Gastrocnemius medialis (tissue), 4 donors: ENCODE measurements at regions not wholly inside any gene's neighbourhood (a gene's known extent, or its start where the extent isn't known, plus 50 kb on each side); places are given as distances from the start of the nearest gene placed in this dataset.

Experiments
- ATAC-seq, 2 donors: fragments of 150-250 bp; one replicate each; pipeline ENCODE4 v1.9.1; 2016
- DNase-seq, 2 donors: peaks; one replicate each; pipeline ENCODE4 v3.0.0-alpha.2; 2019
- H3K27ac ChIP-seq, 4 donors: fragments of 200-600 bp; sonication (generic); 1 replicate in 1 of 4; 2 replicates in 3 of 4; pipeline ENCODE4 v1.5.1; 2016 to 2018; ENCODE audit warnings: mild to moderate bottlenecking in 2 of 4, moderate library complexity in 1 of 4
- H3K27me3 ChIP-seq, 3 donors: fragments of 200-600 bp; sonication (generic) in 2 of 3; 1 replicate in 1 of 3; 2 replicates in 2 of 3; pipeline versions ENCODE4 v1.5.1 to v1.6.0; 2016 to 2019; ENCODE audit warnings: mild to moderate bottlenecking in 1 of 3, moderate library complexity in 1 of 3
- H3K36me3 ChIP-seq, 2 donors: fragments of 200-600 bp; sonication (generic) in 1 of 2; one replicate each; pipeline ENCODE4 v1.5.1; 2017 to 2018
- H3K4me1 ChIP-seq, 2 donors: fragments of 200-600 bp; sonication (generic) in 1 of 2; one replicate each; pipeline ENCODE4 v1.5.1; 2016 to 2017; ENCODE audit warnings: mild to moderate bottlenecking in 2 of 2
- H3K4me3 ChIP-seq, 4 donors: fragments of 200-600 bp; sonication (generic) in 3 of 4; 1 replicate in 1 of 4; 2 replicates in 3 of 4; pipeline ENCODE4 v1.5.1; 2016 to 2019; ENCODE audit warnings: mild to moderate bottlenecking in 2 of 4
- H3K9me3 ChIP-seq, 3 donors: fragments of 200-600 bp; sonication (generic) in 2 of 3; 1 replicate in 1 of 3; 2 replicates in 2 of 3; pipeline ENCODE4 v1.5.1; 2016 to 2019
- POLR2A ChIP-seq, 2 donors: fragments of 450-650 bp; IDR thresholded peaks; one replicate each; pipeline ENCODE4 v1.6.1; 2017; ENCODE audit warnings: antibody characterized with exemption in 2 of 2, mild to moderate bottlenecking in 2 of 2, moderate library complexity in 2 of 2
- in situ Hi-C, 4 donors: fragments of 200-750 bp; cut with MboI; loops; one replicate each; pipeline versions ENCODE4 v1.15.0 to v1.8.0; 2017; ENCODE audit warnings: low sequenced_read_pairs in 4 of 4
- intact Hi-C: fragments of 100-400 bp; cut with DNase I; formaldehyde crosslinking; loops from one replicate; pipeline ENCODE4 v1.15.1; 2023; ENCODE audit warnings: low total_unique reads
- TF ChIP-seq, protein P1 (sequence below), 5 experiments: fragments of 450-650 bp in 3 of 5; fragments of 200-600 bp in 2 of 5; sonication (generic) in 2 of 5; IDR thresholded peaks in 4 of 5; conservative IDR thresholded peaks in 1 of 5; 1 replicate in 4 of 5; 2 replicates in 1 of 5; pipeline ENCODE4 v1.5.1; 2016 to 2019; ENCODE audit warnings: antibody characterized with exemption in 5 of 5, mild to moderate bottlenecking in 3 of 5, moderate library complexity in 3 of 5

DNA sequence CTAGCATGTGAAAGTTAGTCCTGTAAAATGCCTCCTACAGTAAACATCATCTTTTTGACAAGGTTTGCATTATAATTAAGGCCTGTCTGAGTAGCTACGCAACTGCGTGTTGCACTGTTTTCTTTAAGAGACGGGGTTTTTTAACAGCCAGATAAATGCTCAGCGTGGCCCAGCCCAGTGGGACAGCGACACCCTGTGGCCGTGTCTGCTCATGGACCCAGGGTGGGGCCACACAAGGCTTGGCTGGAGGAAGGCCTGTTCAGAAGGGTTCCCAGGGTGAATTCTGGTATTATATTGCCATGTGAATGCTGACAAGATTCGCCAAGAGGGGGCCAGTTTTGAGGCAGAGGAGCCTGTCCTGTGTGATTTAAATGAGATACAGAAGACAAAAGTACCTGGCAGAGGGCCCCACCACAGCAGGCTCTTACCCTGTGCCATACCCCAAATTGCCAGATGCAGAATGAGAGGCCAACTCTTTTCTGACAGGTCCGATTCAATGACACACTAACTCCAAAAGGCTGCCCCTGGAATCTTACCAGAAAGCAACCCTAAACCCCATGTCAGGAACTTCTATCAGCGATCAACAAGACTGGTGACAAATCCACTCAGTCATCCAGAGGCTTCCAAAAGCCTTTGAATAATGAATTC lies 65.9 kb upstream of the IRX6 start:
- Histone ChIP-seq H3K4me1 (peaks cover 0 to 11% of the 10 kb centered on the region in 2 donors), H3K27me3 (no peaks in the 10 kb centered on the region), H3K36me3 (no peaks in the 10 kb centered on the region), H3K4me3 (no peak overlapping the region), H3K27ac (peak overlapping the region in 1 of 4 donors; percentile 32), H3K9me3 (no peaks in the 10 kb centered on the region)
- ATAC-seq (peak; percentile 7 to 30), DNase-seq (peak in 1 of 2 donors; percentile 30)
- TF ChIP-seq POLR2A (IDR thresholded peaks at IDR 0.05): no peak
- TF ChIP-seq, protein P1, sequence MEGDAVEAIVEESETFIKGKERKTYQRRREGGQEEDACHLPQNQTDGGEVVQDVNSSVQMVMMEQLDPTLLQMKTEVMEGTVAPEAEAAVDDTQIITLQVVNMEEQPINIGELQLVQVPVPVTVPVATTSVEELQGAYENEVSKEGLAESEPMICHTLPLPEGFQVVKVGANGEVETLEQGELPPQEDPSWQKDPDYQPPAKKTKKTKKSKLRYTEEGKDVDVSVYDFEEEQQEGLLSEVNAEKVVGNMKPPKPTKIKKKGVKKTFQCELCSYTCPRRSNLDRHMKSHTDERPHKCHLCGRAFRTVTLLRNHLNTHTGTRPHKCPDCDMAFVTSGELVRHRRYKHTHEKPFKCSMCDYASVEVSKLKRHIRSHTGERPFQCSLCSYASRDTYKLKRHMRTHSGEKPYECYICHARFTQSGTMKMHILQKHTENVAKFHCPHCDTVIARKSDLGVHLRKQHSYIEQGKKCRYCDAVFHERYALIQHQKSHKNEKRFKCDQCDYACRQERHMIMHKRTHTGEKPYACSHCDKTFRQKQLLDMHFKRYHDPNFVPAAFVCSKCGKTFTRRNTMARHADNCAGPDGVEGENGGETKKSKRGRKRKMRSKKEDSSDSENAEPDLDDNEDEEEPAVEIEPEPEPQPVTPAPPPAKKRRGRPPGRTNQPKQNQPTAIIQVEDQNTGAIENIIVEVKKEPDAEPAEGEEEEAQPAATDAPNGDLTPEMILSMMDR (IDR thresholded peaks at IDR 0.05 in 4 of 5, conservative IDR thresholded peaks at IDR 0.05 in 1 of 5): peak; percentile 44 to 64 (median 58)
- intact Hi-C loops: loop anchor here (2.0 to 10.0 kb wide), 2 partner anchors 137 to 323 kb away; partner anchors contain the start of gene IRX5
- in situ Hi-C loops: no loop called here

DNA sequence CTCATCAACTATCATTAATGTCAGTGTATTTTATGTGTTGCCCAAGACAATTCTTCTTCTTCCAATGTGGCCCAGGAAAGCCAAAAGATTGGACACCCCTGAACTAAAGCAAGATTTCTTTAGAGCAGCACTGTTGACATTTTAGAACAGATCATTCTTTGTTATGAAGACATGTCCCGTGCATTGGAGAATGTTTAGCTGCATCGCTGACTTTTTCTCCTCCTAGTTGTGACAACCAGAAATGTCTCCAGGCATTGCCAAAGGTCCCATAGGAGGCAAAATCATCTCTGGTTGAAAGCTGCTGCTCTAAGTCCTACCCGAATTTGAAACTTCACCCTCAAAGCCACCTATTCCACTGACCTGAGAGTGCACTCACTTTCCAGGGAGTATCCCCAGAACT lies 62.7 kb upstream of the IRX6 start:
- H3K4me1 ChIP-seq: peaks cover 15 to 16% of the 10 kb centered on the region in 2 donors
- no peaks in the 10 kb centered on the region for H3K27me3 ChIP-seq
- H3K9me3 ChIP-seq: no peaks in the 10 kb centered on the region
- no peaks in the 10 kb centered on the region for H3K36me3 ChIP-seq
- intact Hi-C loops (loop anchor here (10.0 kb wide), 1 partner anchor 1296 kb away; no protein-coding TSS in a partner anchor), in situ Hi-C loops (no loop called here)
- DNase-seq (no peak), ATAC-seq (no peak)
- no peak overlapping the region for H3K4me3 ChIP-seq
- no peak overlapping the region for H3K27ac ChIP-seq
- TF ChIP-seq, protein P1 (IDR thresholded peaks at IDR 0.05 in 4 of 5, conservative IDR thresholded peaks at IDR 0.05 in 1 of 5): no peak
- TF ChIP-seq POLR2A (IDR thresholded peaks at IDR 0.05): no peak

DNA sequence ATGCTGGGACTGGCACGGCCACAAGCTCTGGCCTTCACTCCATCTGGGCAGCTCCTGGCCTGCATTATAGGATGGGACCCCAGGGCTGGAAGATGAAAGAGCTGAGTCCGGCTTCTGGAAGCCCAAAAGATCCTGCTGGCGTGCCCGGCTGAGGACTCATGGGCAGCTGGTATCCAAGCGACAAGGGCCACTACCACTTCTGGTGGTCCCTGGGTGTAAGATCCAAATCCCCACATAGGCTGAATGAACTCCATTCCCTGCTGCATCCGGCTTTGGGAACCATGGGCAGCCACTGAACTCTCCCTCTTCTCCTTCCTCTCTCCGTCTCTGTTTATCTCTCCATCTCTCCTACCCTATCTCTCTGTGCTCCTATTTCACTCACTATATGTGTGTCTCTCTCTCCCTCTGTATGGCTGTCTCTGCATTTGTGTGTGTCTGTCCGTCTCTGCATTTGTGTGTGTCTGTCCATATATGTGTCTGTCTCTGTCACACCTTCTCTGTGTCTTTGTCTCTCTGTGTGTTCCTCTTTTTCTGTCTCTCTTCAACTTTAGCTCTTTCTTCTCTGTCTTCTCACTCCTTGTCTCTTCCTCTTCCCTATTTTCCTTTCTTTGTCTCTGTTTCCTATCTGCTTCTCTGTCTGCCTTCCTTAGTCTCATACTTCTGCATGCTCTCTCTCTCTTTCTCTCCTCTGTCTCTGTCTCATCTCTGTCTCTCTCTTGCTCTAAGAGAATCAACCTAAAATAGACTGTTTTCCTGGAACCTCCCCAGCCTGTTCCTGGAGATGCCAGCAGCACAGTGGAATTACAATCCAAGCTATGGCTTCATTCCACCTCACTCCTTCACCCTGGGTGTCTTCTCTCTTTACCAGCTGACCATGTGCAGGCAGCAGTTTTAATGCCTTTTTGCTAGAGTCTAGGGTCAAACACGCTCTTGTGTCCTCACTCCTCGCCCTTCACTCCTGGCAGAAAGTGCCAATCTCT lies 60.4 kb upstream of the IRX6 start:
- H3K9me3 ChIP-seq: no peaks in the 10 kb centered on the region
- peak; percentile 81 to 84 for ATAC-seq
- H3K27me3 ChIP-seq: no peaks in the 10 kb centered on the region
- no peaks in the 10 kb centered on the region for H3K36me3 ChIP-seq
- in situ Hi-C loops (no loop called here), intact Hi-C loops (loop anchor here (10.0 kb wide), 1 partner anchor 1299 kb away; no protein-coding TSS in a partner anchor)
- no peak overlapping the region for H3K4me3 ChIP-seq
- DNase-seq: peak; percentile 7 to 21
- TF ChIP-seq POLR2A (IDR thresholded peaks at IDR 0.05): no peak
- TF ChIP-seq, protein P1 (IDR thresholded peaks at IDR 0.05 in 4 of 5, conservative IDR thresholded peaks at IDR 0.05 in 1 of 5): no peak
- H3K27ac ChIP-seq: peak overlapping the region in 3 of 4 donors; percentile 52 to 58 (median 55)
- H3K4me1 ChIP-seq: peaks cover 11 to 15% of the 10 kb centered on the region in 2 donors

DNA sequence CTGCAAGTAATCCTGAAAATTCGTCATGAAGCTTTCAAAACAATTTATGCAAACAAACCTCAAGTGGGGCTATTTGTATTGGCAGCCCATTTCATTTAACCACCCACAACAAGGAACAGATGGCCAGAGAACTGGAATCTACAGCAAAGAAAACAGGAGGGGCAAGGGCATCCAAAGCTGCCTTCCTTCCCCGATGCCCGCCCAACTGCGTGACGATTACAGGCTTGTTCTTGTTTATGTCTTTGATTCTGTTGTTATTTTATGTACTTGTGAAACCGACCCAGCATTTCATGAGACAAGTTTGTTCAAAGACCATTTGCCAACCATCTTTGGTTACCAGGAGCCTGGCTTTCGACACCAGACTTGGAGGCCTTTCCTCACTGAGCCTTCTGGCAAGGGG lies 59.1 kb upstream of the IRX6 start:
- intact Hi-C loops: loop anchor here (10.0 kb wide), 1 partner anchor 1300 kb away; no protein-coding TSS in a partner anchor
- peaks cover 11 to 15% of the 10 kb centered on the region in 2 donors for H3K4me1 ChIP-seq
- H3K36me3 ChIP-seq: no peaks in the 10 kb centered on the region
- DNase-seq (peak in 1 of 2 donors; percentile 39), ATAC-seq (peak; percentile 73 to 75)
- no peaks in the 10 kb centered on the region for H3K27me3 ChIP-seq
- H3K9me3 ChIP-seq: no peaks in the 10 kb centered on the region
- in situ Hi-C loops: no loop called here
- TF ChIP-seq, protein P1 (IDR thresholded peaks at IDR 0.05 in 4 of 5, conservative IDR thresholded peaks at IDR 0.05 in 1 of 5): no peak
- peak in 1 of 2 donors; percentile 52 for TF ChIP-seq POLR2A (IDR thresholded peaks at IDR 0.05)
- H3K4me3 ChIP-seq: no peak overlapping the region
- peak overlapping the region in 2 of 4 donors; percentile 52 to 58 for H3K27ac ChIP-seq
